ENCODE measurements at regions not wholly inside any gene's neighbourhood (a gene's known extent, or its start where the extent isn't known, plus 50 kb on each side); places are given as distances from the start of the nearest gene placed in this dataset.

DNA sequence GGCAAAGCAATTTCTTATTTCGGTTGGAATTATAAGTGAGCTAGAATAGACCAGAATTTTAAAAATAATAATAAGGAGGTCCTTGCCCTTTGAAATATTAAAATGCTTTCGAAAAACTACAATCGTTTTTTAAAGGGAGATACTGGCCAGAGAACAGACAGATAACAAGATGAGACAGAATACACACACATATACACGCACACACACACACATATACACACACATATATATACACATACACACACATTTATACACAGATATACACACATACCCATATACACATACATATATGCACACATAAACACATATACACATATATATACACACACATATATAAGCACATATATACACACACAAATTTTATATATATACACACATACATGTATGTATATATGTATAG is 175.3 kb upstream of the MIR17HG start:
- Mint-ChIP-seq H3K4me1 (no peaks in the 10 kb centered on the region), H3K4me3 (no peak overlapping the region), H3K9me3 (ENCODE audit: low read depth) (no peaks in the 10 kb centered on the region), H3K27ac (no peak overlapping the region), H3K36me3 (no peaks in the 10 kb centered on the region), H3K27me3 (peaks cover 13% of the 10 kb centered on the region)
- no peak for DNase-seq
- ATAC-seq: no peak
- CTCF ChIA-PET: no interaction called here

DNA sequence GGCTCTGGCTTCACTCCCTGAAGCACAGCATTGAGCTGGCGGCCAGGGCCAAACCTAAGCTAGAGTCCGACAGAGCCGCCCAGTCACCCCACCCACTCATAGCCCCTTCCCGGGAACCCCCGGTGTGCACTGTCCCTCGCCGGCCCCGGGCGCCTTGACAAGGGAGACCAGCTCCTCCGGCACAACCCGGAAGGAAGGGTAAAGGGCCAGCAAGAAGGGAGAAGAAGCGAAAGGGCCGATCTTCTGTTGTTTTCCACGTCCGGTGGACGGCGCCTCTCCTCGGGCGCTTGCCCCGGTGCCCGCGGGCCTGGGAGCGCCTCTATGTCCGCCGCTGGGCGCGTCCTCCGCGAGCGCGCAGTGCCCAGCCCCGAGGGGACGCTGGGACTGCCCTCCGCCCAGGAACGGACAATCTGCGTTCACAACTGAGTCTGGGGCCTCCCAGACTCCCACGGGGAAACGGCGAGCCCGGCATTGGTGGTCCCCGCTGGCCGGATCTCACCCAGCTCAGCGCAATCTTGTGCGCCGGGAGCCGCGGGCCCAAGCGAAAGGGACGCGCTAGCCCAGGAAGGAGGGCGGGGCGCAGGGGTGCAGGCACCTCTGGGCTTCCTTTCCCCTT is 172.5 kb upstream of the MIR17HG start:
- DNase-seq (no peak), ATAC-seq (no peak)
- CTCF ChIA-PET: no interaction called here
- H3K27me3 Mint-ChIP-seq: peaks cover 9% of the 10 kb centered on the region
- H3K4me1 Mint-ChIP-seq: no peaks in the 10 kb centered on the region
- H3K36me3 Mint-ChIP-seq: no peaks in the 10 kb centered on the region
- no peaks in the 10 kb centered on the region for H3K9me3 Mint-ChIP-seq (ENCODE audit: low read depth)
- no peak overlapping the region for H3K4me3 Mint-ChIP-seq
- H3K27ac Mint-ChIP-seq: no peak overlapping the region

DNA sequence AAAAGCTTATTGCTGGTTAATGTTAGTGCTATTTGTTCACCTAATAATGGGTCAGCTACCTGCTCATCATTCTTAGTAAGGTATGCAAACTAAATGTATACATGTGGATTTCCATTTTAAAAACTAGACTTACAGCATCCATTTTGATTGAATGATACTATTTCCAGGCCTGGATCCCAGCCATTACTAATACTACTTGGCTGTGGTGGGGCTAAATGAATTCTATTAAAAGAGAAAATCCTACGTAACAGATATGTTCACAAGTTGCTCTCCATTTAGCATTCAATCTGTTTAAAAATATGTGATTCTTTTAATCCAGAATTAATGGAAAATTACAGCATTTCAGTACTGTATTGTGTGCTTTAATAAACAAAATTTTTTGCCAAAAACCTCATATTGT is 169.4 kb upstream of the MIR17HG start:
- ATAC-seq (no peak), DNase-seq (no peak)
- no peaks in the 10 kb centered on the region for H3K9me3 Mint-ChIP-seq (ENCODE audit: low read depth)
- H3K4me1 Mint-ChIP-seq: no peaks in the 10 kb centered on the region
- H3K36me3 Mint-ChIP-seq: no peaks in the 10 kb centered on the region
- CTCF ChIA-PET: no interaction called here
- no peak overlapping the region for H3K27ac Mint-ChIP-seq
- no peak overlapping the region for H3K4me3 Mint-ChIP-seq
- peaks cover 8% of the 10 kb centered on the region for H3K27me3 Mint-ChIP-seq

DNA sequence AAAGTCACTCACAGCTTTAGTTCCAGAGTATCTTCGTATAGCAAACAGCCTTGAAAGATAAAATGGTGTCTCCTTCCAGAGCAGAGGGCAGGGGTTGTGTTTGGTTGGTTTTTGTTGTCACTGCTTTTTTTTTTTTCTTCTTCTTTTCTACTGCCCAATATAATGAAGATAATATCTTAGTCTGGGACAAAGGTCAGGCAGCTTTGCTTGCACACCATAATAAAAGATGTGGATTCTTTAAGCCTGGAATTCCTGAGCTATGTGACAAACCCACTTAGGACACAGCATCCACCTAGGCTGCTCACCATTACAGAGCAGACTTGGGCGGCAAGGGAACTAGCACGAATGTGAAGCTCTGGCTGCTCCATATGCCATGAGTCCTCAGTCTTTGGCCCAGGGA is 165.6 kb upstream of the MIR17HG start:
- CTCF ChIA-PET: interaction anchor here (1.2 kb wide), 1 partner anchor 47 kb away, joined by 4 read pairs; no protein-coding TSS in a partner anchor
- no peak for ATAC-seq
- no peaks in the 10 kb centered on the region for H3K36me3 Mint-ChIP-seq

DNA sequence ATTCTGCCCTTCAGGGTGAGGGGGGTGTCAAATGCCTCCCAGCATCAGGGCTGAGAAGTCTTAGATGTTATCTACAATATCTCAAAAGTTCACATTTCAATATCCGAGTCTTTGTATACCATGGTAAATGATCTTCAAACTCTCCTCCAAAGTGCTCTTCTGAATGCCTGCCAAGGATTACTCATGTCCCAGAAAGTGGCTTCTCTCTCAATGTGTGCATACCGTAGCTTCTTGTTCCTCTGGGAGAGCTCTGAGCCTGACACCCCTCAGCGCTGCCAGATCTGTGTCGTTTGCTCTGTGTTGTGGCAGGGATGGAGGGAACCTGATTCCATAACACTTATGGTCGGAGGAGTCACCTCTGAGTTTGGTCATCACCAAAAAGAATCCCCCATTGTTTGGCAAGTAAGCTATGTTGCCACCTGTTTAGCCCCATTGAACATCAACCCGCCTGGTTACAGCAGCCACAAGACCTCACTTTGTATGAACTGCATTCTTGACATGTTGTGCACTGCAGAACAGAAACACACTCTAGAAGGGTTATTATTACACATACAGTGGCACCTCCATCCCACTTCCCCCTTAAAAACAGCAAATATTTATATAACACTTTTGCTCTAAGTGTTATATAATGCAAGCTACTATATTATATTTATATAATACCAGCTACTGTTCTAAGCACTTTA is 163.1 kb upstream of the MIR17HG start:
- Mint-ChIP-seq H3K27ac (no peak overlapping the region), H3K4me3 (no peak overlapping the region), H3K4me1 (no peaks in the 10 kb centered on the region), H3K27me3 (no peaks in the 10 kb centered on the region), H3K9me3 (ENCODE audit: low read depth) (no peaks in the 10 kb centered on the region), H3K36me3 (no peaks in the 10 kb centered on the region)
- ATAC-seq (no peak), DNase-seq (no peak)
- CTCF ChIA-PET: interaction anchor here (1.1 to 1.5 kb wide), 2 partner anchors 50 to 107 kb away, joined by 3 to 4 read pairs; no protein-coding TSS in a partner anchor

More for the DNA sequence above, 165.6 kb upstream of the MIR17HG start:
- Mint-ChIP-seq H3K4me3 (no peak overlapping the region), H3K27ac (no peak overlapping the region), H3K4me1 (no peaks in the 10 kb centered on the region), H3K27me3 (no peaks in the 10 kb centered on the region), H3K9me3 (ENCODE audit: low read depth) (no peaks in the 10 kb centered on the region)
- DNase-seq: no peak

DNA sequence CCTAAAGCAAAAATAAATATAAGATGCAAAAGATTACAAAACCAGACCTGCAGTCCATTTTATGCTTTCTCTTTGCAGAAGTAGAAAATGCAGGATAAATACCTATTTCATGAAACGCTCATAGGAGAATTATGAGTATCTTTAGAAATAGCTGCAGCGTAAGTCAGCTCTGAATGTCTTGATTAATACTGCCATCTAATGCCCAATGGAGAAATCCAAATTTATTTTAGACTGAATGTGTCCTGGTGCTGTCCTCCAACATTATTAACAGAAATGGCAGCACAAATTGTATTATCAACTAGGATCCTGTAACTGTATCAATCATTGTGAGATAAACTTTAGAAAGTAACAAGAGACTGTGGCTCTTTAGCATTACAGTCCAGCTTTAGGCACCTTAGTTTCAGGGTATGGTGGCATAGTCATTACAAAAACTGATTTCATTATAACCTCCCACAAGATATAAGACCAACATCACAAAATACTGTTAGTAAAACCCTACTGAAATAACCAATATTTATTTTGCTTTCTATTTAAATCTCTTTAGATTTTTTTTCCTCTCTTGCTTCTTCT is 162.1 kb upstream of the MIR17HG start:
- CTCF ChIA-PET: interaction anchor here (1.1 to 1.5 kb wide), 2 partner anchors 51 to 108 kb away, joined by 3 to 4 read pairs; no protein-coding TSS in a partner anchor
- no peak overlapping the region for H3K27ac Mint-ChIP-seq
- H3K4me3 Mint-ChIP-seq: no peak overlapping the region
- no peaks in the 10 kb centered on the region for H3K4me1 Mint-ChIP-seq
- ATAC-seq: no peak
- no peaks in the 10 kb centered on the region for H3K27me3 Mint-ChIP-seq
- DNase-seq: no peak
- H3K9me3 Mint-ChIP-seq (ENCODE audit: low read depth): no peaks in the 10 kb centered on the region
- no peaks in the 10 kb centered on the region for H3K36me3 Mint-ChIP-seq

DNA sequence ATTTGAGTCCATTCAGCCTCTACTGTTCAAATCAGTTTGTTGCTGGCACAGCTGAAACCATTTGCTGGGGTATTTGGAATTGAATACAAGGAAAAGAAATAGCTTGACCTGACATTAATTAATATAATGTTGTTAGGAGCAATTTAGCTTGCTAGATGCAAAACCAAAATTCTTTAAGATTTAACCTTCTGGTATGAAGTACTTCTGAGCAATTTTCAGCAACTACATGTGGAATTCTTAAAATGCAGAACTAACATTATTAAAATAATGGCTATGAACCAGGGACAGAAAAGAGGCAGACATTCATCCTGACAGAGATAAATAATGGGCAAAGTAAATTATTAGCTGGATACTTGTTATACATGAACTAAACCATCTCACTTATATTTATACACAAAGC is 160.0 kb upstream of the MIR17HG start:
- DNase-seq (no peak), ATAC-seq (no peak)
- Mint-ChIP-seq H3K27ac (no peak overlapping the region), H3K27me3 (no peaks in the 10 kb centered on the region), H3K9me3 (ENCODE audit: low read depth) (no peaks in the 10 kb centered on the region), H3K4me3 (no peak overlapping the region), H3K4me1 (no peaks in the 10 kb centered on the region), H3K36me3 (no peaks in the 10 kb centered on the region)
- CTCF ChIA-PET: no interaction called here

DNA sequence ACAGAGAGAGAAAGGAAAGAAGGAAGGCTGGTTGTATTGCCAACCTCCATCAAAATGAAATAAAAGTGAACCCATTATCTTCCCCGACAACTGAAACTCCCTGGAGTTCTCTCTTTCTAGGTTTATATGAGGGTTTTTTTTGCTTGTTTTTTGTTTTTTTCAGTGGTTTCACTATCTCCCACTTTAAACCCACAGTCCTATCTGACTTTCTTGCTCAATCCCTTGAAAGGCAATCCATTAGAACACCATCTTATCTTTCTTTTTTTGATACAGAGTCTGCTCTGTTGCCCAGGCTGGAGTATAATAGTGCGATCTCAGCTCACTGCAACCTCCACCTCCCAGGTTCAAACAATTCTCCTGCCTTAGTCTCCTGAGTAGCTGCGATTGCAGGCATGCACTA is 158.0 kb upstream of the MIR17HG start:
- Mint-ChIP-seq H3K4me1 (no peaks in the 10 kb centered on the region), H3K27ac (no peak overlapping the region)
- CTCF ChIA-PET: no interaction called here

DNA sequence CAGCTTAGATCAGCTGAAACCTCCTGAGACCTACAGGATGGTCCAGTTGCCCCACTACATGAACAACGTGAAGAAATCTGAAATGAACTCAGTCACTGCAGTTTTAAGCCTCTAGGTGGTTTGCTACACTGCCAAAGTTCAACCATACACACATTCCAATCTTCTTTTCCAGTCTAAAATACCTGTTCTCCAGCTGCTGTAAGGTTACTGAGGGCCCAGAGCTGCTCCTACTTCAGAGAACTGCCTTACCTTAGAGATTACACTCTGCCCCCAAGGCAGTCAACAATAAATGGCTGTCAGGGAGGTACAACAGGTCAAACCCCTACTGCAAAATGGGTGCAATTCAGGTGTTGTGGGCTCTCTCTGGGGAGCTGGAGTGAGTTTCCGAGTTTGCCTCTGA is 154.1 kb upstream of the MIR17HG start:
- ATAC-seq: no peak
- CTCF ChIA-PET: no interaction called here
- Mint-ChIP-seq H3K27me3 (peaks cover 5% of the 10 kb centered on the region), H3K9me3 (ENCODE audit: low read depth) (no peaks in the 10 kb centered on the region), H3K4me1 (no peaks in the 10 kb centered on the region), H3K4me3 (no peak overlapping the region), H3K36me3 (no peaks in the 10 kb centered on the region), H3K27ac (no peak overlapping the region)
- DNase-seq: no peak

More for the DNA sequence above, 158.0 kb upstream of the MIR17HG start:
- no peaks in the 10 kb centered on the region for H3K9me3 Mint-ChIP-seq (ENCODE audit: low read depth)
- no peaks in the 10 kb centered on the region for H3K36me3 Mint-ChIP-seq
- H3K4me3 Mint-ChIP-seq: no peak overlapping the region
- no peaks in the 10 kb centered on the region for H3K27me3 Mint-ChIP-seq
- DNase-seq: no peak
- no peak for ATAC-seq

DNA sequence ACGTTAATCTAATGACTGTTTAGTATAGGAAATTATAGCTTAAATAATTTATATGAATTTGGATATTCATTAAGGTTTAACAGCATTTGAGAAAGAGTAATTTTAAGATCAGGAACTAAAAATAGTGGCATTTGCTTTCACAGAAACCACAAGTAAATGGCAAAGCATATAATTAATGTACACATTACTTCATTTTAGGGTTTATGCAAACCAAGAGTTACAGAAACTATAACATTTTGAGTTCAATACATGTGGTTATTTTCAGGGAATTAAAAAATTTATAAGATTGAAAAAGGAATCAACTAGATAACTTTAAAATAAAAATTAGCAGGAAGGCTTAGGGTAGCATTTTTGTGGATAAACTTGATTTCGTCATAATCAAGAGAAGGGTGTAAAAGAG is 151.7 kb upstream of the MIR17HG start:
- H3K27me3 Mint-ChIP-seq: peaks cover 5% of the 10 kb centered on the region
- DNase-seq (no peak), ATAC-seq (no peak)
- H3K4me1 Mint-ChIP-seq: no peaks in the 10 kb centered on the region
- H3K27ac Mint-ChIP-seq: no peak overlapping the region
- CTCF ChIA-PET: no interaction called here
- H3K4me3 Mint-ChIP-seq: no peak overlapping the region
- H3K9me3 Mint-ChIP-seq (ENCODE audit: low read depth): no peaks in the 10 kb centered on the region
- no peaks in the 10 kb centered on the region for H3K36me3 Mint-ChIP-seq

DNA sequence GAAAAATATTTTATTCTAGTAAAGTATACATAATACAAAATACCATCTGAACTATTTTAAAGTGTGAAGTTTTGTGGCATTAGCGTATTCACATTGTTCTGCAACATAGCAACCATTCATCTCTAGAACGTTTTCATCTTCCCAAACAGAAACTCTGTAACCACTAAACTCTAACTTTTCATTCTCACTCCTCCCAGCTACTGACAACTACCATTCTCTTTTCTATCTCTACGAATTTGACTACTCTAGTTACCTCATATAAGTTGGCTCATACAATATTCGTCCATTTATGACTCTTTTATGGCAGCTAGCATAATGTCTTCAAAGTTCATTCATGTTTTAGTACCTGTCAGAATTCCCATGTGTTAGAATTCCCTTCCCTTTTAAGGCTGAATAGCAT is 150.5 kb upstream of the MIR17HG start:
- no peak for ATAC-seq
- CTCF ChIA-PET: no interaction called here
- H3K27ac Mint-ChIP-seq: no peak overlapping the region

DNA sequence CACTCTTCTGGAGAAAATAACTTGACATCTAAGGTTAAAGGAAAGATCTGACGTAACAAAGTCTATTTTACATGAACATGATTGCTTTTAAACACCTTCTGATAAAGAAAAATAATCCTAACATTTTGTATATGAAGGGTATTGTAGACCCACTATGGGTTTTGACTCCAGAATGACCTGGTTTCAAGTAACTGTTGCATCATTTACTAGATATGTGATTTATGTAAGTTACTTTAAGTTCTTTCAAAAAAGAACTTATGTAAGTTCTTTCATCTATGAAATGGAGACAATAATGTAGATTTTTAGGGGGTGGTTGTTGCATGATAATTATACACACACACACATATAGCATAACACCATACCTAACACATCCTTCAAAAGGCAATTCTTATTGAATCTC is 147.6 kb upstream of the MIR17HG start:
- no peak for ATAC-seq

More for the DNA sequence above, 150.5 kb upstream of the MIR17HG start:
- Mint-ChIP-seq H3K4me3 (no peak overlapping the region), H3K36me3 (no peaks in the 10 kb centered on the region), H3K4me1 (no peaks in the 10 kb centered on the region), H3K9me3 (ENCODE audit: low read depth) (no peaks in the 10 kb centered on the region), H3K27me3 (peaks cover 5% of the 10 kb centered on the region)
- no peak for DNase-seq

DNA sequence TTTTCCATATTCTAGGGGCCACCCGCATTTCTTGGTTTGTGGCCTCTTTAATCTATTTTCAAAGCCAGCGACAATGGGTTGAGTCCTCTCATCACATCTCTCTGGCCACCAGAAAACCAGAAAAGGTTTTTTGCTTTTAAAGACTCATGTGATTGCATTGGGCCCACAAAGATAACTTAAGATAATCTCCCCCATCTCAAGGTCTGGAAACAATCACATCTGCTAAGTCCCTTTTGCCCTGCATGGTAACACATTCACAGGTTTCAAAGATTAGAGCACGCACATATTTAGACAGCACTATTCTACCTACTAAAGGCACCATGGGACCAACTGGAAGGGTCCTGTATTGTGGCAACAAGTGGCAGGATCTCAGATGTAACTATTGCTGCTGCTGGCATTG is 147.0 kb upstream of the MIR17HG start:
- no peak for ATAC-seq
- Mint-ChIP-seq H3K27ac (no peak overlapping the region), H3K36me3 (no peaks in the 10 kb centered on the region), H3K27me3 (peaks cover 3% of the 10 kb centered on the region), H3K4me3 (no peak overlapping the region), H3K9me3 (ENCODE audit: low read depth) (no peaks in the 10 kb centered on the region), H3K4me1 (no peaks in the 10 kb centered on the region)
- DNase-seq: no peak
- CTCF ChIA-PET: no interaction called here

More for the DNA sequence above, 147.6 kb upstream of the MIR17HG start:
- CTCF ChIA-PET: no interaction called here
- Mint-ChIP-seq H3K36me3 (no peaks in the 10 kb centered on the region), H3K27me3 (peaks cover 4% of the 10 kb centered on the region), H3K9me3 (ENCODE audit: low read depth) (no peaks in the 10 kb centered on the region), H3K4me1 (no peaks in the 10 kb centered on the region), H3K4me3 (no peak overlapping the region), H3K27ac (no peak overlapping the region)
- no peak for DNase-seq

DNA sequence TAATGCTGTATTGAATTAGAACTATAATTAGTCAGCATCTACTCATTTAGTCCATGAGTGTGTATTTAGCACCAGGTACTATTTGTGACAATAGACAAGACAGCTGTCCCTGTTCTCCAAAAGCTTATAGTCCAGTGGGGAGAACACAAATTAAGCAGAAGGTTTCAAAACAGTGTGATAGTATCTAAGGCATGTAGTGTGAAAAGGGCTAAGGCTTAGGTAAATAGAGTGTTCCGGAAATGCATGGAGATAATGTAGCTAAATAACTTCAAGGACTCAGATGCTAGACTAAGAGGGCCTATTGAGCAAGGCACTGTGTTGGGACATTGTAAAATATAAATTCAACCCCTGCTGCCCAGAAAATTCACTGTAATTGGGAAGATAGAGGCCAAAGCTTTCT is 144.1 kb upstream of the MIR17HG start:
- no peak for DNase-seq
- CTCF ChIA-PET: no interaction called here

More for the DNA sequence above, 144.1 kb upstream of the MIR17HG start:
- H3K4me3 Mint-ChIP-seq: no peak overlapping the region
- ATAC-seq: no peak
- H3K4me1 Mint-ChIP-seq: no peaks in the 10 kb centered on the region
- H3K36me3 Mint-ChIP-seq: no peaks in the 10 kb centered on the region
- H3K27ac Mint-ChIP-seq: no peak overlapping the region
- no peaks in the 10 kb centered on the region for H3K9me3 Mint-ChIP-seq (ENCODE audit: low read depth)
- no peaks in the 10 kb centered on the region for H3K27me3 Mint-ChIP-seq

Data from activated CD8-positive, alpha-beta memory T cell treated with anti-CD3 and anti-CD28 coated beads, Interleukin-2, amount 10 ng/mL, durations not matched to agents 7 days and 5 days (primary cell).